Right atrium auricular region (tissue), 2 donors: ENCODE measurements at regions not wholly inside any gene's neighbourhood (a gene's known extent, or its start where the extent isn't known, plus 50 kb on each side); places are given as distances from the start of the nearest gene placed in this dataset.

Experiments used
- DNase-seq: peaks from one replicate; pipeline ENCODE4 v3.0.0-alpha.2; 2019; ENCODE audit warnings: low spot score
- H3K27ac ChIP-seq, 2 donors: fragments of 200-600 bp; sonication (generic); 1 replicate in 1 of 2; 2 replicates in 1 of 2; pipeline ENCODE4 v1.5.1; 2016 to 2019
- H3K27me3 ChIP-seq, 2 donors: fragments of 200-600 bp; sonication (generic); one replicate each; pipeline versions ENCODE4 v1.5.1 to v1.6.0; 2017 to 2019
- H3K36me3 ChIP-seq: fragments of 200-600 bp; sonication (generic); one replicate; pipeline ENCODE4 v1.5.1; 2016
- H3K4me1 ChIP-seq, 2 donors: fragments of 200-600 bp; sonication (generic); one replicate each; pipeline versions ENCODE4 v1.5.1 to v1.6.0; 2017 to 2019
- H3K4me3 ChIP-seq, 2 donors: fragments of 200-600 bp; sonication (generic); 1 replicate in 1 of 2; 2 replicates in 1 of 2; pipeline ENCODE4 v1.5.1; 2017 to 2019; ENCODE audit warnings: mild to moderate bottlenecking in 1 of 2, moderate library complexity in 1 of 2
- H3K9me3 ChIP-seq, 2 donors: fragments of 200-600 bp; sonication (generic); one replicate each; pipeline ENCODE4 v1.5.1; 2019
- CTCF ChIP-seq, 2 donors: fragments of 200-600 bp; sonication (generic); IDR thresholded peaks; one replicate each; pipeline ENCODE4 v1.5.1; 2019; ENCODE audit warnings: antibody characterized with exemption in 2 of 2

DNA sequence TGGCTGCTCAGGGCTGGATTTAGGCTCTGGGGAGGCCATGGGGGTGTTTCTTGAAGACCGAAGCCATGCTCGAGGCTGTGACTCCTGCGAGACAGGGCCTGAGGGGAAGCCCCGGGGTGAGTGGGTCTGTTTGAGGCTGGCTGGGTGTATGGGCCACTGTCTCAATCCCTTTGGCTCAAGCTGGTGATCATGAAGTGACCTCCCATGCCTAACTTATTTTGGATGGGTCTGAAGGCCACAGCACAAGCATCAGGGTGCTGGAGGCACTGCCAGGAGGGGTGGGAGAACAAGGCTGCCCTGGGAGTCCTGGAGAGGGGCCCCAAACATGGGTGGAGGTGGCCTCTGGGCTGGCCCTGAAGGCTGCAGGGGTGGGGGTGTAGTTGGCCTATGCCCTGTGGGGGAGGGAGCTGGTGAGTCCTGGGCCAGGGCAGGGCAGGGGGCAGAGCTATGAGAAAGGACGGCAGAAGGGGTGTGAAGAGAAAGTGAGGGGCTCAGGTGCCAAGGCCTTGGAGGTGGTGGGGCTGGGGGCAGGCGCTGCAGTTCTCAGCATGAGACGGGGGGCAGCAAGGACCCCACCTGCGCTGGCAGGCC lies 100.9 kb downstream of the KIF26A start:
- H3K9me3 ChIP-seq = peaks cover 0 to 13% of the 10 kb centered on the region in 2 donors
- no peak for TF ChIP-seq CTCF (IDR thresholded peaks at IDR 0.05)
- no peaks in the 10 kb centered on the region for H3K36me3 ChIP-seq
- H3K27ac ChIP-seq = no peak overlapping the region
- no peaks in the 10 kb centered on the region for H3K4me1 ChIP-seq
- no peak for DNase-seq
- no peaks in the 10 kb centered on the region for H3K27me3 ChIP-seq
- H3K4me3 ChIP-seq = no peak overlapping the region

DNA sequence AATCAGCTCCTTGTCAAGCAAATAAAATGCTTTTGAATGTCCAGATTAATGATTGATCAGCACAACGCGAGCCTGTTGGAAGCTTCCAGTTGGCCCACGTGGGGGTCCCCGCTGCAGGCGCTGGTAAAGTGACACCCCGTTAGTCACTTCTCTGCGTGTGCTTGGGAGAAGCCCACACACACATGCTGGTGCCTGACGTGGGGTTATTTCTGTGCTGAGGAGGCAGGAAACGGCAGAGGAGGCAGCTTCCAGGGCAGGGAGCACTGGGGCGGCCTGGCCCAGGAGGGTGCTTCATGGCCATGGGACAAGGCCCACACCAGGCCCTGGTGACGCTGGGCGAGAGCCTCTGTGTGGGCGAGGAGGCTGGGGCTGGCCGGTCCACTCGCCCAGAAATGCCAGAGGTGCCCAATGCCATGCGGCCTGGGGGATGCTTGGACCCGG lies 101.5 kb downstream of the KIF26A start:
- H3K4me3 ChIP-seq = no peak overlapping the region
- no peak for TF ChIP-seq CTCF (IDR thresholded peaks at IDR 0.05)
- no peaks in the 10 kb centered on the region for H3K4me1 ChIP-seq
- H3K9me3 ChIP-seq = peaks cover 0 to 10% of the 10 kb centered on the region in 2 donors
- no peak for DNase-seq
- no peaks in the 10 kb centered on the region for H3K27me3 ChIP-seq
- H3K36me3 ChIP-seq = no peaks in the 10 kb centered on the region
- H3K27ac ChIP-seq = no peak overlapping the region

GRCh38 chr14:104240434-104241157 lies 102.2 kb downstream of the KIF26A start:
- TF ChIP-seq CTCF (IDR thresholded peaks at IDR 0.05) = no peak
- no peaks in the 10 kb centered on the region for H3K36me3 ChIP-seq
- peaks cover 2 to 16% of the 10 kb centered on the region in 2 donors for H3K9me3 ChIP-seq
- H3K4me3 ChIP-seq = no peak overlapping the region
- H3K27me3 ChIP-seq = no peaks in the 10 kb centered on the region
- H3K4me1 ChIP-seq = no peaks in the 10 kb centered on the region
- H3K27ac ChIP-seq = no peak overlapping the region
- no peak for DNase-seq

DNA sequence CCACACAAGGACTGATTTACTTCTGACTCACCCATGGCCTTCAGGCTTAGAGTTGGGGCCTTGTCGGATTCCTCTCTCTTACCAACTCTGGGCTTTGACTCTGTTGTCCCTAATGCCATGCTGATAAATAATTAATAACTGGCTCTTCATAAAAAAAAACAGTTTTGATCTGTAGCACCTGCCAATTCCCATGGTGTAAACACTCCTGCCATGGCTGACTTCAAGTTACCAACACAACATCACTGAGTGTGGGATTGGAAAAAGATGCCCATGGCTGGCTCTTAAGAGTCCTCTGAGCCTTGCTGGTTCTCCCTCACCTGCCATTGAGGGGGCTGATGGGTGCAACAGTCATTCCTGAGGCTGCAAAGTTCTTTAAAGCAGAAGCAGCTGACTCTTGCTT lies 104.8 kb downstream of the KIF26A start:
- H3K27ac ChIP-seq = no peak overlapping the region
- no peak for DNase-seq
- no peak overlapping the region for H3K4me3 ChIP-seq
- peaks cover 4 to 23% of the 10 kb centered on the region in 2 donors for H3K9me3 ChIP-seq
- H3K4me1 ChIP-seq = no peaks in the 10 kb centered on the region
- no peak for TF ChIP-seq CTCF (IDR thresholded peaks at IDR 0.05)
- H3K27me3 ChIP-seq = no peaks in the 10 kb centered on the region
- no peaks in the 10 kb centered on the region for H3K36me3 ChIP-seq

- TF ChIP-seq CTCF (IDR thresholded peaks at IDR 0.05) = no peak
- H3K27me3 ChIP-seq = no peaks in the 10 kb centered on the region
- H3K4me3 ChIP-seq = no peak overlapping the region
- no peak overlapping the region for H3K27ac ChIP-seq
- peaks cover 4 to 23% of the 10 kb centered on the region in 2 donors for H3K9me3 ChIP-seq
- no peak for DNase-seq
- no peaks in the 10 kb centered on the region for H3K4me1 ChIP-seq
- no peaks in the 10 kb centered on the region for H3K36me3 ChIP-seq
These were observed 106.0 kb downstream of the KIF26A start for GRCh38 chr14:104244221-104245011.
